DND-41 (cell line): ENCODE measurements at regions not wholly inside any gene's neighbourhood (a gene's known extent, or its start where the extent isn't known, plus 50 kb on each side); places are given as distances from the start of the nearest gene placed in this dataset.

Experiments used
- CTCF ChIP-seq: IDR thresholded peaks from 2 replicates; pipeline ENCODE4 v1.5.1; 2012; ENCODE audit warnings: borderline replicate concordance, low read length, moderate library complexity, mild to moderate bottlenecking; ENCODE audit not compliant: poor library complexity, severe bottlenecking; ENCODE audit errors: extremely low read depth
- EZH2 ChIP-seq: IDR thresholded peaks from 3 replicates; pipeline ENCODE4 v1.6.1; 2012; ENCODE audit warnings: borderline replicate concordance, low read depth, mild to moderate bottlenecking, moderate library complexity, low read length, inconsistent platforms; ENCODE audit not compliant: severe bottlenecking

- TF ChIP-seq CTCF (no peak), EZH2 (no peak)
Measured at GRCh38 chr2:147438882-147439281, 405.9 kb upstream of the ACVR2A start.
